Fibroblast of gingiva (primary cell): ENCODE measurements at regions not wholly inside any gene's neighbourhood (a gene's known extent, or its start where the extent isn't known, plus 50 kb on each side); places are given as distances from the start of the nearest gene placed in this dataset.
"Not testable (repeated sequence)": the region's sequence is repeated elsewhere in the genome, so short reads cannot be mapped to it uniquely, and the experiment has no call there.

ENCODE experiments used
- DNase-seq: peaks from one replicate; pipeline ENCODE4 v3.0.0-alpha.2; 2011; ENCODE audit warnings: low read depth

DNA sequence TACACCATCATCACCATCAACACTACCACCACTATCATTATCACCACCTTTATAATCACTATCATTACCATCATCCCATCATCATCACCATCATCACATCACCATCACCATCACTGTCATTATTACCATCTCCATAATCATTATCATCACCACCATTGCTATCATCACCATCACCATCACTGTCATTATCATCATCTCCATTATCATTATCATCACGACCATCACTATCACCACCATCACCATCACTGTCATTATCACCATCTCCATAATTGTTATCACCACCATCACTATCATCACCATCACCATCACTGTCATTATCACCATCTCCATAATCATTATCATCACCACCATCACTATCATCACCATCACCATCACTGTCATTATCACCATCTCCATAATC is 279.6 kb upstream of the HS6ST1 start:
- DNase-seq, result not testable (repeated sequence)

GRCh38 chr2:128598862-128599441 is 280.3 kb upstream of the HS6ST1 start:
- DNase-seq, result no peak

- no peak for DNase-seq
Observed at GRCh38 chr2:128599700-128600099, 281.0 kb upstream of the HS6ST1 start.

- DNase-seq, result no peak
Observed at GRCh38 chr2:128600581-128601297, 282.1 kb upstream of the HS6ST1 start.

DNA sequence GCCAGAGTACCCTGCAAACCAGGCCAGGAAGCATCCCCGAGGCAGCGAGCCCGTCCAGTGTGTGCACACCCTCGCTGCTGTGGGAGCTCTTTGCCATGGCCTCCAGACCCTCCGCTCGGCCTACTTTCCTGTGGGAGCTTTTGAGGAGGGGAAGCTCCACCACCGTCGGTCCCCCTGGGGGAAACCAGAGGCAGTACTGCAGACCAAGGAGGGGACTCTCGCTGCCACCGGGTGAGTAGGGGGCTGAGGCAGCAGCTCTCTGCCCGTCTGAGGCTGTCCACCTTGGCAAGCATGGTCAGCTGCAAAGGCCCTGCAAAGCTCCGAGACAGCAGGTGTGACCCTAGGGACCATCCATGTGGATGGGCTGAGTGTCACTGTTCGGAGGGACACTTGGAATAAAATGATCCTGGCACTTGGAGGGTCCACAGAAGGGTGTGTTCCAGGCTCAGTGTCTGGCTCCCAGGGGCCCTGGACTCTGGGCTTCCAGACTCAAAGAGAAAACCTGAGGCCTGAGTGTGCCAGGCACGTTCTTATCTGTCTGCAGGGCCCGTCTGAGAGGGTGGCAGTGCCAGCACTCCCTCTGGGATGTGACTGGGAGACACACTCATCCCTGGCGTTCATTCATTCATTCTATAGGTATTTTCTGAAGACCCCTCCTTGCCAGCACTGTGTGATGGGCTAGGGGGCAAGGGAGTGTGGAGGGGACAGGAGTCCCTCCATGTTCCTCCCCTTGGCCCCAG is 282.8 kb upstream of the HS6ST1 start:
- DNase-seq, result no peak

DNA sequence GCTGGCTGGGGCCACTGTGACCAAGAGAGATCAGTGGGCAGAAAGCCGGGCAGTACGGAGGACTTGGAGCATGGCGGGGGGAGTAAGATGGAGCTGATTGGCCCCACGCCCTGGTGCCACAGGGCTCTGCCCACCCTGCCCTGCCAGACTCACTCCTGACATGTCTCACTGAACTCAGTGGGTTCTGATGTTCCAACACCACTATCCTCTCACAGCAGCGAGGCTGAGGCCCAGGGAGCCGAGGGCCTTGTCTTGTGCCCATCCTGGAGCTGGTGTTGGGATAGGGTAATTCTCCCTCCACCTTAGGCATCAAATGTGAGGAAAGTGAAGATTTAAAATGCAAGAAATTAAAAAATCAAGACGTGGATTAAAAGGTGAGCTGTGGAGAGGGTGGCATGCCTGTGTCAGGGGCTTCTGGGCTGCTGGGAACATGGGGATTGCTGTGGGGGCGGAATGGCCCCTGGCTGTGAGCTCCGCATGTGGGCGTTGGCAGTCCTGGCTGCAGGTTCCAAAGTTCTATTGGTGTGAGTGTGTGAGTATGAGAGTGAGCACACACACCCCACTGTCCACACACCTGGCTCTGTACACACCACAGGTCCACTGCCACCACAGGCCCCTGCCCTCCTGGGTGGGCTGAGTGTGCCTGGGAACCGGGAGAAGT is 283.5 kb upstream of the HS6ST1 start:
- DNase-seq, result no peak

DNA sequence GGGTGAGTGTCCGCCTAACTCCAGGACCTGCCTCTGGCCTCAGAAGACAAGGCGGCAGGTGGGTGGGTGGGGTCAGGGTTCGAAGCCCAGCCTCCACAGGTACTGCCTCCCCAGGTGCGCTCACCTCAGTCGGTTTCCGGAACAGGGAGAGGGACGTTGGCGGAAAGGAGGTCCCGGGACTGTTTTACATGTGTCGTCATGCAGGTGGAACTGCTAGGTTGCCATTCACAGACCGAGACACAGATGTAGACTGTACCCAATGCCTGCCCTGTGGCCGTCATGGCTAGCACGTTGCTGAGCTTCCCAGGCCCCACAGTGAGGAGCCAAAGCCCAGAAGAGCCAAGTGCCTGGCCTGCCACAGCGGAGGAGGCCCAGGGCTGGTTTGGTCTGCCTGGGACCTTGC is 284.0 kb upstream of the HS6ST1 start:
- DNase-seq, result no peak

DNA sequence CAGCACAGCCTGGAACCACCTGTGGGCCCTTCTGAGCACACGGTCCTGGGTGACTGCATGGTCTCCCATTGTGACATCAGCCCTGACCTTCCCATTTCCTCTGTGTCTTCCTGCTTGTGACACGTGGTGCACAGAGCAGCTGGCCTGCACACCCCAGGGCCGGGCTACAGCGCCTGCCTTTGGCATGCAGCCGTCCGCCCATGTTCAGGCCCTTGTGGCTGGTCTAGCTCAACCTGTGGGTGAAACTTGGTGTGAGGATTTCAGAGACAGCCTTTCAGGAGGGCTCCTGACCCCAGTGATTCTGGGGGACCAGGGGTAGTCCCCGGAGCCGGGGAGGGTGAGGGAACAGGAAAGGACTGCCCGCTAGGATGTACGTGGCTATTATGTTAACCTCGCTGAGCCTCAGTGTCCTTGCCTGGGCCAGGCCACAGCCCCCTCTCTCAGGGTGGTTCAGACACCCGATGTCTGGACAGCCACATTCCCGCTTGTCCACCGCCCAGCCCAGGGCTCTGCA is 284.8 kb upstream of the HS6ST1 start:
- DNase-seq, result no peak

GRCh38 chr2:128604045-128604444 is 285.4 kb upstream of the HS6ST1 start:
- DNase-seq, result no peak

GRCh38 chr2:128604581-128604980 is 285.9 kb upstream of the HS6ST1 start:
- not testable (repeated sequence) for DNase-seq

GRCh38 chr2:128605421-128605820 is 286.8 kb upstream of the HS6ST1 start:
- no peak for DNase-seq

GRCh38 chr2:128605931-128606330 is 287.3 kb upstream of the HS6ST1 start:
- DNase-seq, result no peak

DNA sequence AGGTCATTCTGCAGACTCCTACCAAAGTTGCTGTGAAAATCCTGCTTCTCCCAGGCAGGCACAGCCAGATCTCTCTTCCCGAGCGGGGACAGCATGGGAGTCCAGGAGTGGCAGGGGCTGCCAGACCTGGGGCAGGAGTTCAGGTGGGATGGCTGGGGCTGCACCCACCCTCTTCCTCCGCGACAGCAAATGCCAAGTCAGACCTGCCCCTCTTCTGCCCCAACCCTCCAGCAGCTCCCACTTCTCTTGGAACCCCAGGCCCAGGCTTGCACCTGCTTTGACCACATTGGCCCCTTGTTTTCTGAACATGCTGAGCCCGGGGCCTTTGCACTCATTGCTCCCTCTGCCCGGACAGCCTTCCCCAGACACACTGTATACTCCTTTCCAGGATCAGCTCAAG is 288.2 kb upstream of the HS6ST1 start:
- DNase-seq, result no peak

- DNase-seq, result no peak
Observed at GRCh38 chr2:128607440-128607839, 288.8 kb upstream of the HS6ST1 start.

DNA sequence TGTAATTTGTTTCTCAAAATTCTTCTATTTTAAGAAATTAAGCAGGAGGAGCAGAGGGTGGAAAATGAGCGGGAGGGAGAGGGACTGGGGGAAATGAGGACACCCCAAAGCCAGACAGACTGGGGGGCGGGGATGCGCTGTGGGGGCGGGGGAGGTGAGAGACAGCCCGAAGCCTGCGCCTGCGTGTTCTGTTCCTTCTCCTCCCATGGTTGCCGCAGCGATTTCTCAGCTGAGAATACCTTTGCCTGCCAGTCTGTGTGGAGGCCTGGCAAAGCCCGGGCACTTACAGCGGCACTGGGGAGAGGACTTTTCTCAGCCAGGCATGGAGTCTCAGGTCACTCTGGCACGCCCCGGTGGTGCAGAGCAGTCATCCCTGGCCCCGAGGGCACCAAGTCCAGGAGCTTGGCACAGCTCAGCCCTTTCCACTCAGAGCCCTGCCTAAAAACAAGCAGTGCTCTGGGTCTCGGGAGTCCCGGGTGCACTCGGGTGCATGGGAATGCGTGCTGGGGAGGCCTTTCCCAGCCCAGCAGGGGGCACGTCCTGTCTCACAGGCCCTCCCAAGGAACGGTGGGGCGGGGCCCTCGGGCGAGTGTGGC is 289.3 kb upstream of the HS6ST1 start:
- DNase-seq, result no peak

GRCh38 chr2:128608921-128609880 is 290.5 kb upstream of the HS6ST1 start:
- DNase-seq, result no peak

GRCh38 chr2:128610496-128610895 is 291.8 kb upstream of the HS6ST1 start:
- DNase-seq, result no peak

DNA sequence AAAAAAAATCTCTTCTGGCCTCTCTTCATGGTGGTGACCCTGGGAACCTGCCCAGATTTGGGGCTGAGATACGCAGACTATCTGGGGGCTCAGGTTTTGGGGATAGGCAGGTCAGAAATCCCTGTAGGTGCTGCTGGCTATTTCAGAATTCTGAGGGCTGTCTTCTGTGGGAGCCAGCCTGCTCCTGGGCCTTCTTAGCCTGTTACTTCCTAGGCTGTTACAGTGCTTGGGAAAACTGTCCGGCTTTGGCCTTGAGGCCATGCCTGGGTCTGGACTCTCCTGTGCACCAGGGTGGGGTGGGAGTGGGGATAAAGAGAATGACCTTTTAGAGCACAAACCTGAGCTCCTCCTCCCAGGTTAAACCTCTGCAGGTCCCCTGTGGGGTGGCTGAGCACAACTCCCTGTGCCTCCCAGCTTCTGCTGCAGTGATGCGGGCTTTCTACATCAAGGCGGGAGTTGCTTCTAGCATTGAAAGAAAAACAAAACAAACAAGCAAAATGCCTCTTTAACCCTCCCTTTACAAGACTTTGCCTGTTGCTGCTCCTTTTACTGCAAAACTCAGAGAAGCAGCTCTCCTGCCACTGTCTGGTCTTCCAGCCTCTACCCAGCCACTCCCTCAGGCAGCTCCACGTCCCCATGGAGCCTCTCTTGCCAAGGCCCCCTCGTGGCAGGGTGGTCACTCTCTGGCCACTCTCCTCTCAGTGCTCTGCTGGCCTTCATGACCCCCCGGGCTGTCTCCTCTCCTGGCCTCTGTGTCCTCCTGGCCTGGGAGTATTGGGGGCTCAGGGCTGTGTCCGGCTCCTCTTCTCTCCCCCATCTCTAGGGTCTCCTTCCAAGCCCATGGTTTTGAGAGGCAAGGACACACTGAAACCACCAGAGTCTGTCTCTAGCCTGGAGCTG is 293.0 kb upstream of the HS6ST1 start:
- no peak for DNase-seq

- no peak for DNase-seq
Observed at GRCh38 chr2:128612628-128613027, 294.0 kb upstream of the HS6ST1 start.

DNA sequence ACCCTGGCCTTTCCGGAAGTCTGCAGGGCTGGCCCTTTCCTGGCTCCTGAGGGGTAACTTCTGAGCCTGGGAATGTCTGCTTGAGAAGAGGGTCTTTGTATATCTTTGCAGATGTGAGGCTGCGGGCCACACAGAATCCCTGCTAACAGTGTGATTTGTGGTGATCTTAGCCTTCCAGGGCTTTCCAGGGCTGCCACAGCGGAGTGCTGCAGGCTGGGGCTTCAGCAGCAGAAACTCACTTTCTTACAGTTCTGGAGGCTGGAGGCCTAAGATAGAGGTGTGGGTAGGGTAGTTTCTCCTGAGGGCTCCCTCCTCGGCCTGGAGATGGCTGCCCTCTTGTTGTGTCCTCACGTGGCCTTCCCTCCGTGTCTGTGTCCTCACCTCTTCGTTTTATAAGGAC is 294.7 kb upstream of the HS6ST1 start:
- no peak for DNase-seq
